ENCODE measurements at regions not wholly inside any gene's neighbourhood (a gene's known extent, or its start where the extent isn't known, plus 50 kb on each side); places are given as distances from the start of the nearest gene placed in this dataset.

- Histone ChIP-seq H3K79me2 (ENCODE audit: insufficient read depth, low read length) (no peaks in the 10 kb centered on the region), H3K27ac (ENCODE audit: low read depth, low read length, poor library complexity, severe bottlenecking) (no peak overlapping the region), H3F3A (ENCODE audit: insufficient read depth, low read length) (no peaks in the 10 kb centered on the region), H3K36me3 (ENCODE audit: insufficient read depth, low read length) (no peaks in the 10 kb centered on the region), H3K9me2 (ENCODE audit: low read depth, low read length) (no peaks in the 10 kb centered on the region), H3K9ac (ENCODE audit: low read length) (no peak overlapping the region), H3K27me3 (ENCODE audit: insufficient read depth, low read length) (peaks cover 8% of the 10 kb centered on the region; the same call in 1 of the 2 replicates), H3K4me1 (ENCODE audit: insufficient read depth, low read length, severe bottlenecking) (no peaks in the 10 kb centered on the region), H3K4me2 (ENCODE audit: low read length) (no peak overlapping the region), H3K9me3 (ENCODE audit: low read length) (no peaks in the 10 kb centered on the region), H4K20me1 (ENCODE audit: insufficient read depth, low read length) (no peaks in the 10 kb centered on the region), H3K4me3 (ENCODE audit: low read depth, low read length, poor library complexity, severe bottlenecking) (no peak overlapping the region), H2AFZ (ENCODE audit: low read length) (no peak overlapping the region)
- no peak for TF ChIP-seq EZH2 (IDR thresholded peaks at IDR 0.05; ENCODE audit: borderline replicate concordance, low read length)
- TF ChIP-seq, protein P1, sequence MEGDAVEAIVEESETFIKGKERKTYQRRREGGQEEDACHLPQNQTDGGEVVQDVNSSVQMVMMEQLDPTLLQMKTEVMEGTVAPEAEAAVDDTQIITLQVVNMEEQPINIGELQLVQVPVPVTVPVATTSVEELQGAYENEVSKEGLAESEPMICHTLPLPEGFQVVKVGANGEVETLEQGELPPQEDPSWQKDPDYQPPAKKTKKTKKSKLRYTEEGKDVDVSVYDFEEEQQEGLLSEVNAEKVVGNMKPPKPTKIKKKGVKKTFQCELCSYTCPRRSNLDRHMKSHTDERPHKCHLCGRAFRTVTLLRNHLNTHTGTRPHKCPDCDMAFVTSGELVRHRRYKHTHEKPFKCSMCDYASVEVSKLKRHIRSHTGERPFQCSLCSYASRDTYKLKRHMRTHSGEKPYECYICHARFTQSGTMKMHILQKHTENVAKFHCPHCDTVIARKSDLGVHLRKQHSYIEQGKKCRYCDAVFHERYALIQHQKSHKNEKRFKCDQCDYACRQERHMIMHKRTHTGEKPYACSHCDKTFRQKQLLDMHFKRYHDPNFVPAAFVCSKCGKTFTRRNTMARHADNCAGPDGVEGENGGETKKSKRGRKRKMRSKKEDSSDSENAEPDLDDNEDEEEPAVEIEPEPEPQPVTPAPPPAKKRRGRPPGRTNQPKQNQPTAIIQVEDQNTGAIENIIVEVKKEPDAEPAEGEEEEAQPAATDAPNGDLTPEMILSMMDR (IDR thresholded peaks at IDR 0.05; ENCODE audit: low read length), result no peak
Observed at GRCh38 chr5:179422908-179423481, 77.7 kb upstream of the ADAMTS2 start.

DNA sequence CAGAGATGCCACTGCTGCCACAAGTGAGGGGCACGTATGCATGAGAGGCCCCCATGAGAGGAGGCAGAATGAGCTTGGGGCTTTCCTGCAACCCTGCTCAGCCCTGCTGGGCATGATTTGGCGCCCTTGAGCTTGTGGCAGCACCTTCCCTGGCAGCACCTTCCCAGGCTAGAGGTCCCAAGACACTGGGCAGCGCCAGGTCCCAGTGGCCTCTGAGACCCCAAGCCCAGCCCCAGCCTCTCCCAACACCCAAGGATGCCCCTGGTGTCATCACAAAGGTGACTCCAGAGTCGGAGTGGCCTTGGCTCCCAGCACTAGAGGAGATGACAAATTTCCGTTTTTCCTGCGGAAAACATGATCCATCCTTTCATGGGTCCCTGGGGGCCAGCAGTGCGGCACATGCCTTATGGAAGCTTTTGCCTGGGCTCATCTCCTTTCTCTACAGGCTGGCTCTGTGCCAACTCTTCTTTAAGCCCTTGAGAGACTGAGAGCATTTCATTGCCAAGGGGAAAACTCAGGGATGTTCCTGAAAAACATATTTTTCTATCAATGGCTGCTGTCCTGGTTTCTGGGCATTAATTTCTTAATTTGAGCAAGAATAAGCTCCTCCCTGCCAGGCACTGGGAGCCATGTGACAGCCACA lies 77.1 kb upstream of the ADAMTS2 start:
- Histone ChIP-seq H3K36me3 (ENCODE audit: insufficient read depth, low read length) (no peaks in the 10 kb centered on the region), H3K9me2 (ENCODE audit: low read depth, low read length) (no peaks in the 10 kb centered on the region), H3K79me2 (ENCODE audit: insufficient read depth, low read length) (no peaks in the 10 kb centered on the region), H4K20me1 (ENCODE audit: insufficient read depth, low read length) (no peaks in the 10 kb centered on the region), H3K4me1 (ENCODE audit: insufficient read depth, low read length, severe bottlenecking) (no peaks in the 10 kb centered on the region), H3F3A (ENCODE audit: insufficient read depth, low read length) (no peaks in the 10 kb centered on the region), H3K27ac (ENCODE audit: low read depth, low read length, poor library complexity, severe bottlenecking) (no peak overlapping the region), H3K4me2 (ENCODE audit: low read length) (no peak overlapping the region), H2AFZ (ENCODE audit: low read length) (no peak overlapping the region), H3K27me3 (ENCODE audit: insufficient read depth, low read length) (peaks cover 8% of the 10 kb centered on the region; the same call in 1 of the 2 replicates), H3K9me3 (ENCODE audit: low read length) (no peaks in the 10 kb centered on the region), H3K9ac (ENCODE audit: low read length) (no peak overlapping the region), H3K4me3 (ENCODE audit: low read depth, low read length, poor library complexity, severe bottlenecking) (no peak overlapping the region)
- TF ChIP-seq EZH2 (IDR thresholded peaks at IDR 0.05; ENCODE audit: borderline replicate concordance, low read length), result no peak
- TF ChIP-seq, protein P1 (IDR thresholded peaks at IDR 0.05; ENCODE audit: low read length), result no peak

- TF ChIP-seq EZH2 (IDR thresholded peaks at IDR 0.05; ENCODE audit: borderline replicate concordance, low read length), result no peak
- TF ChIP-seq, protein P1 (IDR thresholded peaks at IDR 0.05; ENCODE audit: low read length), result no peak
- no peaks in the 10 kb centered on the region for H3K4me1 ChIP-seq (ENCODE audit: insufficient read depth, low read length, severe bottlenecking)
- no peak overlapping the region for H3K27ac ChIP-seq (ENCODE audit: low read depth, low read length, poor library complexity, severe bottlenecking)
- no peaks in the 10 kb centered on the region for H3K9me2 ChIP-seq (ENCODE audit: low read depth, low read length)
- H3K79me2 ChIP-seq (ENCODE audit: insufficient read depth, low read length), result no peaks in the 10 kb centered on the region
- H3K36me3 ChIP-seq (ENCODE audit: insufficient read depth, low read length), result no peaks in the 10 kb centered on the region
- no peaks in the 10 kb centered on the region for H4K20me1 ChIP-seq (ENCODE audit: insufficient read depth, low read length)
- no peak overlapping the region for H2AFZ ChIP-seq (ENCODE audit: low read length)
- H3K4me3 ChIP-seq (ENCODE audit: low read depth, low read length, poor library complexity, severe bottlenecking), result no peak overlapping the region
- peaks cover 8% of the 10 kb centered on the region; the same call in 1 of the 2 replicates for H3K27me3 ChIP-seq (ENCODE audit: insufficient read depth, low read length)
- H3K9ac ChIP-seq (ENCODE audit: low read length), result no peak overlapping the region
- H3F3A ChIP-seq (ENCODE audit: insufficient read depth, low read length), result no peaks in the 10 kb centered on the region
- no peaks in the 10 kb centered on the region for H3K9me3 ChIP-seq (ENCODE audit: low read length)
- H3K4me2 ChIP-seq (ENCODE audit: low read length), result no peak overlapping the region
Observed at GRCh38 chr5:179421144-179421901, 76.1 kb upstream of the ADAMTS2 start.

Data from OCI-LY1 (cell line).